ENCODE measurements at regions not wholly inside any gene's neighbourhood (a gene's known extent, or its start where the extent isn't known, plus 50 kb on each side); places are given as distances from the start of the nearest gene placed in this dataset.

DNA sequence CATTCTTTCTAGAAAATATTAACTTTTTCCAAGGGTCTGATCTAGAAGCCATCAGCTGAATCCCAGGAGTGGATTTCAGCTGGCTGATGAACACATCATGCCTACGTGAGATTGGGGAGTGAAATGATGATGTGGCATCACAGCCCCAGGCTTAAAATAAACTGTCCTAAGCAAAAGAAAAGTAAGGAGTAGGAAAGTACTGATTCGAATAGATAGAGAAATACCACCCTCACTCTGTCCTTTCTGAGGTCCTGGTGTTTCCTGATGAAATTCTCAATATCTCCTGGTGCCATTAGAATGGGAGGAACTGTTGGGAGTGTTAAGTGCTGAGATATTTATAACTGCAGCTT, 376.8 kb upstream of the SEMA6D start (continued):
- TF ChIP-seq, protein P1, sequence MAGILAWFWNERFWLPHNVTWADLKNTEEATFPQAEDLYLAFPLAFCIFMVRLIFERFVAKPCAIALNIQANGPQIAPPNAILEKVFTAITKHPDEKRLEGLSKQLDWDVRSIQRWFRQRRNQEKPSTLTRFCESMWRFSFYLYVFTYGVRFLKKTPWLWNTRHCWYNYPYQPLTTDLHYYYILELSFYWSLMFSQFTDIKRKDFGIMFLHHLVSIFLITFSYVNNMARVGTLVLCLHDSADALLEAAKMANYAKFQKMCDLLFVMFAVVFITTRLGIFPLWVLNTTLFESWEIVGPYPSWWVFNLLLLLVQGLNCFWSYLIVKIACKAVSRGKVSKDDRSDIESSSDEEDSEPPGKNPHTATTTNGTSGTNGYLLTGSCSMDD (CRISPR knock-in tag; IDR thresholded peaks at IDR 0.05) = no peak
- TF ChIP-seq ZNF180 (CRISPR knock-in tag; IDR thresholded peaks at IDR 0.05; ENCODE audit: borderline replicate concordance, low read depth) (no peak), MAZ (IDR thresholded peaks at IDR 0.05; ENCODE audit: borderline replicate concordance, low read depth, low read length) (no peak), MAZ (CRISPR knock-in tag; IDR thresholded peaks at IDR 0.05; ENCODE audit: low read depth) (no peak), NRL (CRISPR knock-in tag; IDR thresholded peaks at IDR 0.05; ENCODE audit: borderline replicate concordance) (no peak), ATF1 (CRISPR knock-in tag; IDR thresholded peaks at IDR 0.05) (no peak), KDM1A (CRISPR knock-in tag; IDR thresholded peaks at IDR 0.05) (no peak)

DNA sequence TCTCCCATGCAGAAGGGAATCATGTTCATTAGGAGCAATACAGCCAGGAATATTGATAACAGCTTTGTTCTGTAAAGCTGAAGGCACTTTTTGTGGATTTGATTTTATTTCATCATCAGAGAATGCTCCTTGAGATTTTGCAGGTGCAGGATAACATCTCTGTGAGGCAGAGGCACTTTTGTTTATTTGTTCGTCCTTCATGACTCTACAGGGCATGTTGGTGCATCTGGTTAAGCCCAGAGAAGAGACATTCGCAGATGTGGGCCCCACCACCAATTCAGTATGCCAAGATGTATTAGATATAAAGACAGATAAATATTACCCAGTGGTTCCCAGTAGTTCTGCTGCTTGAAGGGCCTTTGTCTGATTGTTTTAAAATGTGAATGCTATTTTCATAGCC, 368.1 kb upstream of the SEMA6D start:
- WGBS (ENCODE audit: low lambda C conversion rate) = 13% methylated on average over 2 of the region's 2 CpGs
- TF ChIP-seq ZFP37 (CRISPR knock-in tag; IDR thresholded peaks at IDR 0.05; ENCODE audit: borderline replicate concordance) = no peak
- TF ChIP-seq, protein P2, sequence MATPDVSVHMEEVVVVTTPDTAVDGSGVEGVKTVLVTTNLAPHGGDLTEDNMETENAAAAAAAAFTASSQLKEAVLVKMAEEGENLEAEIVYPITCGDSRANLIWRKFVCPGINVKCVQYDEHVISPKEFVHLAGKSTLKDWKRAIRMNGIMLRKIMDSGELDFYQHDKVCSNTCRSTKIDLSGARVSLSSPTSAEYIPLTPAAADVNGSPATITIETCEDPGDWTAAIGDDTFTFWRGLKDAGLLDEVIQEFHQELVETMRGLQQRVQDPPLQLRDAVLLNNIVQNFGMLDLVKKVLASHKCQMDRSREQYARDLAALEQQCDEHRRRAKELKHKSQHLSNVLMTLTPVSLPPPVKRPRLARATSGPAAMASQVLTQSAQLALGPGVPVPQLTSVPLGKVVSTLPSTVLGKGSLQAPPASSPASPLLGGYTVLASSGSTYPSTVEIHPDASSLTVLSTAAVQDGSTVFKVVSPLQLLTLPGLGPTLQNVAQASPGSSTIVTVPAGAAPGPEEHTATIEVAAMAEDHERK (CRISPR knock-in tag; IDR thresholded peaks at IDR 0.05; ENCODE audit: low read depth) = no peak
- no peak for TF ChIP-seq TAF15 (IDR thresholded peaks at IDR 0.05; ENCODE audit: low read depth, low read length, poor library complexity, severe bottlenecking)
- TF ChIP-seq, protein P3, sequence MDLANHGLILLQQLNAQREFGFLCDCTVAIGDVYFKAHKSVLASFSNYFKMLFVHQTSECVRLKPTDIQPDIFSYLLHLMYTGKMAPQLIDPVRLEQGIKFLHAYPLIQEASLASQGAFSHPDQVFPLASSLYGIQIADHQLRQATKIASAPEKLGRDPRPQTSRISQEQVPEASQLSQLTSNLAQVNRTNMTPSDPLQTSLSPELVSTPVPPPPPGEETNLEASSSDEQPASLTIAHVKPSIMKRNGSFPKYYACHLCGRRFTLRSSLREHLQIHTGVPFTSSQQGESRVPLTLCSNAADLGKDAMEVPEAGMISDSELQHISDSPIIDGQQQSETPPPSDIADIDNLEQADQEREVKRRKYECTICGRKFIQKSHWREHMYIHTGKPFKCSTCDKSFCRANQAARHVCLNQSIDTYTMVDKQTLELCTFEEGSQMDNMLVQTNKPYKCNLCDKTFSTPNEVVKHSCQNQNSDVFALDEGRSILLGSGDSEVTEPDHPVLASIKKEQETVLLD (CRISPR knock-in tag; IDR thresholded peaks at IDR 0.05; ENCODE audit: low read depth) = no peak
- TF ChIP-seq, protein P4, sequence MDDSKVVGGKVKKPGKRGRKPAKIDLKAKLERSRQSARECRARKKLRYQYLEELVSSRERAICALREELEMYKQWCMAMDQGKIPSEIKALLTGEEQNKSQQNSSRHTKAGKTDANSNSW (CRISPR knock-in tag; IDR thresholded peaks at IDR 0.05; ENCODE audit: borderline replicate concordance) = no peak
- no peak for TF ChIP-seq WIZ (CRISPR knock-in tag; IDR thresholded peaks at IDR 0.05)
- TF ChIP-seq, protein P5, sequence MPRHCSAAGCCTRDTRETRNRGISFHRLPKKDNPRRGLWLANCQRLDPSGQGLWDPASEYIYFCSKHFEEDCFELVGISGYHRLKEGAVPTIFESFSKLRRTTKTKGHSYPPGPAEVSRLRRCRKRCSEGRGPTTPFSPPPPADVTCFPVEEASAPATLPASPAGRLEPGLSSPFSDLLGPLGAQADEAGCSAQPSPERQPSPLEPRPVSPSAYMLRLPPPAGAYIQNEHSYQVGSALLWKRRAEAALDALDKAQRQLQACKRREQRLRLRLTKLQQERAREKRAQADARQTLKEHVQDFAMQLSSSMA (CRISPR knock-in tag; IDR thresholded peaks at IDR 0.05) = no peak
- no peak for TF ChIP-seq ZNF709 (CRISPR knock-in tag; IDR thresholded peaks at IDR 0.05)
- TF ChIP-seq ZSCAN21 (CRISPR knock-in tag; IDR thresholded peaks at IDR 0.05; ENCODE audit: borderline replicate concordance) = no peak
- TF ChIP-seq CAMTA2 (CRISPR knock-in tag; IDR thresholded peaks at IDR 0.05; ENCODE audit: borderline replicate concordance) = no peak

More for the DNA sequence above, 368.1 kb upstream of the SEMA6D start:
- ChIA-PET CTCF (ENCODE audit: low intra/inter-chr PET ratio, low total read pairs) (no interaction called here), POLR2A (no interaction called here)
- no peaks in the 10 kb centered on the region for H4K20me1 ChIP-seq (ENCODE audit: insufficient read depth, low read length)
- ATAC-seq = no peak
- in situ Hi-C loops (cut with HindIII; ENCODE audit: extremely low pct_ligation_motif_present, low pct_unique_long_range_greater_than_20kb) = no loop called here
- DNase-seq (ENCODE audit: low spot score) = no peak
- no TSS peak for BruUV-seq (replicated peaks)
- no peaks in the 10 kb centered on the region for H3K27me3 ChIP-seq (ENCODE audit: control insufficient read depth in 1 of 2, insufficient read depth in 2 of 2, low read length in 2 of 2)
- H3K4me1 ChIP-seq (ENCODE audit: insufficient read depth, low read length) = no peaks in the 10 kb centered on the region
- no peak for FAIRE-seq
- intact Hi-C loops (cut with micrococcal nuclease; ENCODE audit: unreplicated experiment) = no loop called here
- H2AFZ ChIP-seq (ENCODE audit: low read length) = no peak overlapping the region
- H3K4me3 ChIP-seq (replicated peaks in 1 of 3; ENCODE audit: insufficient read depth in 1 of 3, low read depth in 2 of 3, low read length in 3 of 3) = no peak overlapping the region
- H3K9ac ChIP-seq (ENCODE audit: insufficient read depth, low read depth, low read length) = no peak overlapping the region
- no peak overlapping the region for H3K4me2 ChIP-seq (ENCODE audit: low read depth, low read length)
- no peaks in the 10 kb centered on the region for H3K36me3 ChIP-seq (replicated peaks in 1 of 2; ENCODE audit: control insufficient read depth in 1 of 2, insufficient read depth in 2 of 2, low read length in 2 of 2)
- peaks cover 25% of the 10 kb centered on the region for H3K9me3 ChIP-seq (ENCODE audit: low read length)
- H3K27ac ChIP-seq (ENCODE audit: extremely low read length, insufficient read depth, low read length) = no peak overlapping the region
- H3K79me2 ChIP-seq (ENCODE audit: insufficient read depth, low read length) = no peaks in the 10 kb centered on the region
